ENCODE measurements at regions not wholly inside any gene's neighbourhood (a gene's known extent, or its start where the extent isn't known, plus 50 kb on each side); places are given as distances from the start of the nearest gene placed in this dataset.

- Mint-ChIP-seq H3K36me3 (no peaks in the 10 kb centered on the region), H3K9me3 (peaks cover 3 to 17% (median 6%) of the 10 kb centered on the region in 3 donors), H3K4me1 (no peaks in the 10 kb centered on the region), H3K4me3 (no peak overlapping the region), H3K27ac (no peak overlapping the region), H3K27me3 (no peaks in the 10 kb centered on the region)
- Histone ChIP-seq H3K4me1 (ENCODE audit: control insufficient read depth in 1 of 2, extremely low read depth in 1 of 2, insufficient read depth in 2 of 2, low read length in 2 of 2) (no peaks in the 10 kb centered on the region), H3K27me3 (replicated peaks in 1 of 2; ENCODE audit: control insufficient read depth in 2 of 2, extremely low read depth in 1 of 2, insufficient read depth in 2 of 2, low read length in 1 of 2) (no peaks in the 10 kb centered on the region), H3K36me3 (ENCODE audit: control insufficient read depth in 2 of 2, extremely low read depth in 1 of 2, insufficient read depth in 1 of 2, low read length in 1 of 2) (no peaks in the 10 kb centered on the region), H3K4me3 (ENCODE audit: control insufficient read depth in 1 of 2, extremely low read depth in 1 of 2, low read length in 1 of 2) (no peak overlapping the region), H3K9me3 (no peaks in the 10 kb centered on the region), H3K27ac (ENCODE audit: low read length) (no peak overlapping the region)
- ChIA-PET CTCF (no interaction called here), POLR2A (no interaction called here)
- no peak for DNase-seq
- no CpG with 5 or more reads among the region's 3 CpGs for WGBS (ENCODE audit: insufficient coverage)
- no peak for ATAC-seq (replicated peaks in 1 of 4)
Observed at GRCh38 chr11:91935120-91935519, 289.5 kb upstream of the FAT3 start.

- Mint-ChIP-seq H3K27ac (no peak overlapping the region), H3K4me1 (no peaks in the 10 kb centered on the region), H3K36me3 (no peaks in the 10 kb centered on the region), H3K9me3 (peaks cover 3 to 20% (median 6%) of the 10 kb centered on the region in 3 donors), H3K27me3 (no peaks in the 10 kb centered on the region), H3K4me3 (no peak overlapping the region)
- Histone ChIP-seq H3K9me3 (no peaks in the 10 kb centered on the region), H3K27me3 (replicated peaks in 1 of 2; ENCODE audit: control insufficient read depth in 2 of 2, extremely low read depth in 1 of 2, insufficient read depth in 2 of 2, low read length in 1 of 2) (no peaks in the 10 kb centered on the region), H3K4me1 (ENCODE audit: control insufficient read depth in 1 of 2, extremely low read depth in 1 of 2, insufficient read depth in 2 of 2, low read length in 2 of 2) (no peaks in the 10 kb centered on the region), H3K36me3 (ENCODE audit: control insufficient read depth in 2 of 2, extremely low read depth in 1 of 2, insufficient read depth in 1 of 2, low read length in 1 of 2) (no peaks in the 10 kb centered on the region), H3K27ac (ENCODE audit: low read length) (no peak overlapping the region), H3K4me3 (ENCODE audit: control insufficient read depth in 1 of 2, extremely low read depth in 1 of 2, low read length in 1 of 2) (no peak overlapping the region)
- POLR2A ChIA-PET: no interaction called here
- DNase-seq (no peak), ATAC-seq (replicated peaks in 1 of 4) (no peak)
- CTCF ChIA-PET: no interaction called here
- 68% methylated on average over 6 of the region's 11 CpGs for WGBS (ENCODE audit: insufficient coverage)
Observed at GRCh38 chr11:91932151-91932821, 292.3 kb upstream of the FAT3 start.

- H3K27me3 ChIP-seq (replicated peaks in 1 of 2; ENCODE audit: control insufficient read depth in 2 of 2, extremely low read depth in 1 of 2, insufficient read depth in 2 of 2, low read length in 1 of 2): no peaks in the 10 kb centered on the region
- Mint-ChIP-seq H3K36me3 (no peaks in the 10 kb centered on the region), H3K27ac (no peak overlapping the region), H3K9me3 (peaks cover 11 to 23% (median 14%) of the 10 kb centered on the region in 3 donors), H3K4me3 (no peak overlapping the region), H3K27me3 (no peaks in the 10 kb centered on the region), H3K4me1 (no peaks in the 10 kb centered on the region)
- no peak overlapping the region for H3K4me3 ChIP-seq (ENCODE audit: control insufficient read depth in 1 of 2, extremely low read depth in 1 of 2, low read length in 1 of 2)
- ATAC-seq (replicated peaks in 1 of 4) (no peak), DNase-seq (no peak)
- no peaks in the 10 kb centered on the region for H3K9me3 ChIP-seq
- WGBS (ENCODE audit: insufficient coverage): 42% methylated on average over 2 of the region's 2 CpGs
- CTCF ChIA-PET: no interaction called here
- H3K36me3 ChIP-seq (ENCODE audit: control insufficient read depth in 2 of 2, extremely low read depth in 1 of 2, insufficient read depth in 1 of 2, low read length in 1 of 2): no peaks in the 10 kb centered on the region
- H3K4me1 ChIP-seq (ENCODE audit: control insufficient read depth in 1 of 2, extremely low read depth in 1 of 2, insufficient read depth in 2 of 2, low read length in 2 of 2): no peaks in the 10 kb centered on the region
- POLR2A ChIA-PET: no interaction called here
- no peak overlapping the region for H3K27ac ChIP-seq (ENCODE audit: low read length)
Observed at GRCh38 chr11:91927448-91927847, 297.2 kb upstream of the FAT3 start.

- Mint-ChIP-seq H3K4me3 (no peak overlapping the region), H3K27ac (no peak overlapping the region), H3K36me3 (no peaks in the 10 kb centered on the region), H3K9me3 (peaks cover 11 to 24% (median 14%) of the 10 kb centered on the region in 3 donors), H3K4me1 (no peaks in the 10 kb centered on the region), H3K27me3 (no peaks in the 10 kb centered on the region)
- ChIA-PET CTCF (no interaction called here), POLR2A (no interaction called here)
- DNase-seq (no peak), ATAC-seq (replicated peaks in 1 of 4) (no peak)
- Histone ChIP-seq H3K4me3 (ENCODE audit: control insufficient read depth in 1 of 2, extremely low read depth in 1 of 2, low read length in 1 of 2) (no peak overlapping the region), H3K27me3 (replicated peaks in 1 of 2; ENCODE audit: control insufficient read depth in 2 of 2, extremely low read depth in 1 of 2, insufficient read depth in 2 of 2, low read length in 1 of 2) (no peaks in the 10 kb centered on the region), H3K36me3 (ENCODE audit: control insufficient read depth in 2 of 2, extremely low read depth in 1 of 2, insufficient read depth in 1 of 2, low read length in 1 of 2) (no peaks in the 10 kb centered on the region), H3K9me3 (no peaks in the 10 kb centered on the region), H3K4me1 (ENCODE audit: control insufficient read depth in 1 of 2, extremely low read depth in 1 of 2, insufficient read depth in 2 of 2, low read length in 2 of 2) (no peaks in the 10 kb centered on the region), H3K27ac (ENCODE audit: low read length) (no peak overlapping the region)
- no CpG with 5 or more reads among the region's 1 CpG for WGBS (ENCODE audit: insufficient coverage)
Observed at GRCh38 chr11:91926965-91927364, 297.7 kb upstream of the FAT3 start.

GRCh38 chr11:91922846-91923245 lies 301.8 kb upstream of the FAT3 start:
- Histone ChIP-seq H3K4me1 (ENCODE audit: control insufficient read depth in 1 of 2, extremely low read depth in 1 of 2, insufficient read depth in 2 of 2, low read length in 2 of 2) (no peaks in the 10 kb centered on the region), H3K27ac (ENCODE audit: low read length) (no peak overlapping the region), H3K4me3 (ENCODE audit: control insufficient read depth in 1 of 2, extremely low read depth in 1 of 2, low read length in 1 of 2) (no peak overlapping the region), H3K27me3 (replicated peaks in 1 of 2; ENCODE audit: control insufficient read depth in 2 of 2, extremely low read depth in 1 of 2, insufficient read depth in 2 of 2, low read length in 1 of 2) (no peaks in the 10 kb centered on the region), H3K36me3 (ENCODE audit: control insufficient read depth in 2 of 2, extremely low read depth in 1 of 2, insufficient read depth in 1 of 2, low read length in 1 of 2) (no peaks in the 10 kb centered on the region), H3K9me3 (no peaks in the 10 kb centered on the region)
- Mint-ChIP-seq H3K4me3 (no peak overlapping the region), H3K9me3 (peaks cover 8 to 20% (median 18%) of the 10 kb centered on the region in 3 donors), H3K27me3 (no peaks in the 10 kb centered on the region), H3K36me3 (no peaks in the 10 kb centered on the region), H3K27ac (no peak overlapping the region), H3K4me1 (no peaks in the 10 kb centered on the region)
- 86% methylated on average over 1 of the region's 1 CpG for WGBS (ENCODE audit: insufficient coverage)
- DNase-seq: no peak
- ChIA-PET CTCF (no interaction called here), POLR2A (no interaction called here)
- no peak for ATAC-seq (replicated peaks in 1 of 4)

- H3K4me1 ChIP-seq (ENCODE audit: control insufficient read depth in 1 of 2, extremely low read depth in 1 of 2, insufficient read depth in 2 of 2, low read length in 2 of 2): no peaks in the 10 kb centered on the region
- ATAC-seq (replicated peaks in 1 of 4) (no peak), DNase-seq (no peak)
- Mint-ChIP-seq H3K4me1 (no peaks in the 10 kb centered on the region), H3K36me3 (no peaks in the 10 kb centered on the region), H3K4me3 (no peak overlapping the region), H3K27me3 (no peaks in the 10 kb centered on the region), H3K27ac (no peak overlapping the region), H3K9me3 (peaks cover 8 to 18% (median 17%) of the 10 kb centered on the region in 3 donors)
- ChIA-PET POLR2A (no interaction called here), CTCF (no interaction called here)
- H3K4me3 ChIP-seq (ENCODE audit: control insufficient read depth in 1 of 2, extremely low read depth in 1 of 2, low read length in 1 of 2): no peak overlapping the region
- no peaks in the 10 kb centered on the region for H3K36me3 ChIP-seq (ENCODE audit: control insufficient read depth in 2 of 2, extremely low read depth in 1 of 2, insufficient read depth in 1 of 2, low read length in 1 of 2)
- H3K9me3 ChIP-seq: no peaks in the 10 kb centered on the region
- 100% methylated on average over 1 of the region's 1 CpG for WGBS (ENCODE audit: insufficient coverage)
- H3K27ac ChIP-seq (ENCODE audit: low read length): no peak overlapping the region
- no peaks in the 10 kb centered on the region for H3K27me3 ChIP-seq (replicated peaks in 1 of 2; ENCODE audit: control insufficient read depth in 2 of 2, extremely low read depth in 1 of 2, insufficient read depth in 2 of 2, low read length in 1 of 2)
Observed at GRCh38 chr11:91921974-91922373, 302.6 kb upstream of the FAT3 start.

- Histone ChIP-seq H3K4me3 (ENCODE audit: control insufficient read depth in 1 of 2, extremely low read depth in 1 of 2, low read length in 1 of 2) (no peak overlapping the region), H3K36me3 (ENCODE audit: control insufficient read depth in 2 of 2, extremely low read depth in 1 of 2, insufficient read depth in 1 of 2, low read length in 1 of 2) (no peaks in the 10 kb centered on the region), H3K4me1 (ENCODE audit: control insufficient read depth in 1 of 2, extremely low read depth in 1 of 2, insufficient read depth in 2 of 2, low read length in 2 of 2) (no peaks in the 10 kb centered on the region), H3K9me3 (no peaks in the 10 kb centered on the region), H3K27ac (ENCODE audit: low read length) (no peak overlapping the region), H3K27me3 (replicated peaks in 1 of 2; ENCODE audit: control insufficient read depth in 2 of 2, extremely low read depth in 1 of 2, insufficient read depth in 2 of 2, low read length in 1 of 2) (no peaks in the 10 kb centered on the region)
- DNase-seq (no peak), ATAC-seq (replicated peaks in 1 of 4) (no peak)
- Mint-ChIP-seq H3K9me3 (peaks cover 10 to 13% (median 11%) of the 10 kb centered on the region in 3 donors), H3K27me3 (no peaks in the 10 kb centered on the region), H3K4me3 (no peak overlapping the region), H3K4me1 (no peaks in the 10 kb centered on the region), H3K36me3 (no peaks in the 10 kb centered on the region), H3K27ac (no peak overlapping the region)
- CTCF ChIA-PET: no interaction called here
- POLR2A ChIA-PET: no interaction called here
Observed at GRCh38 chr11:91913407-91913806, 311.2 kb upstream of the FAT3 start.
